DOHH2 (cell line): ENCODE measurements at regions not wholly inside any gene's neighbourhood (a gene's known extent, or its start where the extent isn't known, plus 50 kb on each side); places are given as distances from the start of the nearest gene placed in this dataset.

ENCODE experiments used
- EZH2phosphoT487 ChIP-seq: fragments of 200-600 bp; sonication (generic); IDR thresholded peaks from 2 replicates; pipeline ENCODE4 v1.6.1; 2017; ENCODE audit warnings: borderline replicate concordance, mild to moderate bottlenecking, antibody characterized with exemption, low read length, moderate library complexity, mixed read lengths
- TF ChIP-seq, protein P1 (sequence below): fragments of 200-600 bp; sonication (generic); IDR thresholded peaks from one replicate; pipeline ENCODE4 v1.5.1; 2014; ENCODE audit warnings: antibody characterized with exemption, mild to moderate bottlenecking, low read depth, low read length; ENCODE audit not compliant: poor library complexity, severe bottlenecking

DNA sequence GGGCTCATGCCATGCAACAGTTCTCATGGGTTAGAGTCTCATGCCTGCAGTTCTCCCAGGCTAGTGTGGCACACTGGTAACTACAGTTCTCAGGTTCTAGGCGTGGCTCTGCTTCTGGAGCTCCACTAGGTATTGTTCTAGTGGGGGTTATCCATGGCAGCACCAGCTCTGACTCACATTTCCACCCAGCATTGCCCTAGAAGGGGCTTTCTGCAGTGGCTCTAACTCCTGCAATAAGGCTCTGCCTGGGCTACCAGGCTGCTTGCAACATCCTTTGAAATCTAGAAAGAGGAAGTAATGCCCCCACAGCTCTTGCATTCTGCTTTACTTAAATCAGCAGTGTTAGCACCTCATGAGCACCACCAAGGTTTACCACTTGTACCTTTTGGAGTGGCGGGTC, 220.3 kb upstream of the ARID2 start:
- TF ChIP-seq, protein P1, sequence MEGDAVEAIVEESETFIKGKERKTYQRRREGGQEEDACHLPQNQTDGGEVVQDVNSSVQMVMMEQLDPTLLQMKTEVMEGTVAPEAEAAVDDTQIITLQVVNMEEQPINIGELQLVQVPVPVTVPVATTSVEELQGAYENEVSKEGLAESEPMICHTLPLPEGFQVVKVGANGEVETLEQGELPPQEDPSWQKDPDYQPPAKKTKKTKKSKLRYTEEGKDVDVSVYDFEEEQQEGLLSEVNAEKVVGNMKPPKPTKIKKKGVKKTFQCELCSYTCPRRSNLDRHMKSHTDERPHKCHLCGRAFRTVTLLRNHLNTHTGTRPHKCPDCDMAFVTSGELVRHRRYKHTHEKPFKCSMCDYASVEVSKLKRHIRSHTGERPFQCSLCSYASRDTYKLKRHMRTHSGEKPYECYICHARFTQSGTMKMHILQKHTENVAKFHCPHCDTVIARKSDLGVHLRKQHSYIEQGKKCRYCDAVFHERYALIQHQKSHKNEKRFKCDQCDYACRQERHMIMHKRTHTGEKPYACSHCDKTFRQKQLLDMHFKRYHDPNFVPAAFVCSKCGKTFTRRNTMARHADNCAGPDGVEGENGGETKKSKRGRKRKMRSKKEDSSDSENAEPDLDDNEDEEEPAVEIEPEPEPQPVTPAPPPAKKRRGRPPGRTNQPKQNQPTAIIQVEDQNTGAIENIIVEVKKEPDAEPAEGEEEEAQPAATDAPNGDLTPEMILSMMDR, result no peak
- no peak for TF ChIP-seq EZH2phosphoT487
